ENCODE measurements at regions not wholly inside any gene's neighbourhood (a gene's known extent, or its start where the extent isn't known, plus 50 kb on each side); places are given as distances from the start of the nearest gene placed in this dataset.

GRCh38 chr20:52826321-52826720 lies 145.8 kb upstream of the TSHZ2 start:
- DNase-seq (ENCODE audit: low read depth in 2 of 2) = no peak
- H3K4me3 ChIP-seq (replicated peaks in 1 of 2; ENCODE audit: low read depth in 2 of 2, low read length in 2 of 2) = no peak overlapping the region
- no peak for TF ChIP-seq CTCF (IDR thresholded peaks at IDR 0.05; ENCODE audit: low read depth, low read length)

GRCh38 chr20:52824494-52825216 lies 147.5 kb upstream of the TSHZ2 start:
- TF ChIP-seq CTCF (IDR thresholded peaks at IDR 0.05; ENCODE audit: low read depth, low read length) = no peak
- H3K4me3 ChIP-seq (replicated peaks in 1 of 2; ENCODE audit: low read depth in 2 of 2, low read length in 2 of 2) = no peak overlapping the region
- DNase-seq (ENCODE audit: low read depth in 2 of 2) = no peak

- H3K4me3 ChIP-seq (replicated peaks in 1 of 2; ENCODE audit: low read depth in 2 of 2, low read length in 2 of 2) = no peak overlapping the region
- DNase-seq (ENCODE audit: low read depth in 2 of 2) = no peak
- TF ChIP-seq CTCF (IDR thresholded peaks at IDR 0.05; ENCODE audit: low read depth, low read length) = no peak
These were observed 148.9 kb upstream of the TSHZ2 start for GRCh38 chr20:52823303-52823702.

DNA sequence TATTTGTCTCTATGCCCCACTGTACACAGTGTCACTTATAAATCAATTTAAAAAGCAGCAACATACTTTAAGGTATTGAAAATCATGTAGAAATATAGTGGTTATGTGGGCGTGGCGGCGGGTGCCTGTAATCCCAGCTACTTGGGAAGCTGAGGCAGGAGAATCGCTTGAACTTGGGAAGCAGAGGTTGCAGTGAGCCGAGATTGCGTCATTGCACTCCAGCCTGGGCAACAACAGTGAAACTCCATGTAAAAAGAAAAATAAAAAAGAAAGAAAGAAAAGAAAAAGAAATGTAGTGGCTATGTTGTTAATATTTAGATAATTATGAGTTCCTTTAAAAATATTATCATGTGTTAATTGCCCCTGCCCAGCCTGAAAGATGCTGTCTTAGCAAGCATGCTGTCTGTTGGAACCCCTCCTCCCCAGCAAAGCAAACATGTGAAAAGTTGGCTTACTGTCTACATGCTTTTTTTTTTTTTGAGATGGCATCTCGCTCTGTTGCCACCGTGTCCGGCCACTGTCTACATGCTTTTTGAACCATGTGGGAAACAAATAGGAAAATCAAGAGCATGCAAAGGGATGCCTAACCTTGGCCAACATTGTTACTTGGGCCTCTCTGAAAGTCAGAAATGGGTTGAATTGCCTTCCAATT lies 151.4 kb upstream of the TSHZ2 start:
- no peak for TF ChIP-seq CTCF (IDR thresholded peaks at IDR 0.05; ENCODE audit: low read depth, low read length)
- no peak for DNase-seq (ENCODE audit: low read depth in 2 of 2)
- H3K4me3 ChIP-seq (replicated peaks in 1 of 2; ENCODE audit: low read depth in 2 of 2, low read length in 2 of 2) = no peak overlapping the region

DNA sequence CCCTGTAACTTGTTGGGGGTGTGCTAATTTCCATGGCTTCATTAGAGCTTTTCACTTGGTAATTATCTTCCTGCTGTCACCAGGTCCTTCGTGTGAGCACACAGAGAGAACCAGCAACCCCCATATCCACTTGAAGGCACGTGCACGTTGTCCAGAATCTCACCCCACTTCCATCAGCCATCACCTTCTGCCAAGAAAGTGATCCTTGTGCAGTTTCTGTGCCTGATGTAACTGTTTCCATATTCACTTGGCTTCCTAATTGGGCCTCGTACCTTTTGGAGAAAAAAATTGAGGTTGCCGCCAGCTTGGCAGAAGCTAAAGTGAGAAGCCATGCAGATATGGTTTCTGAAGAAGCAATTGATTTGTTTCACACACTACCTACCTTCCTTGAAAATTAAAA lies 153.7 kb upstream of the TSHZ2 start:
- H3K4me3 ChIP-seq (replicated peaks in 1 of 2; ENCODE audit: low read depth in 2 of 2, low read length in 2 of 2) = no peak overlapping the region
- no peak for DNase-seq (ENCODE audit: low read depth in 2 of 2)
- no peak for TF ChIP-seq CTCF (IDR thresholded peaks at IDR 0.05; ENCODE audit: low read depth, low read length)

DNA sequence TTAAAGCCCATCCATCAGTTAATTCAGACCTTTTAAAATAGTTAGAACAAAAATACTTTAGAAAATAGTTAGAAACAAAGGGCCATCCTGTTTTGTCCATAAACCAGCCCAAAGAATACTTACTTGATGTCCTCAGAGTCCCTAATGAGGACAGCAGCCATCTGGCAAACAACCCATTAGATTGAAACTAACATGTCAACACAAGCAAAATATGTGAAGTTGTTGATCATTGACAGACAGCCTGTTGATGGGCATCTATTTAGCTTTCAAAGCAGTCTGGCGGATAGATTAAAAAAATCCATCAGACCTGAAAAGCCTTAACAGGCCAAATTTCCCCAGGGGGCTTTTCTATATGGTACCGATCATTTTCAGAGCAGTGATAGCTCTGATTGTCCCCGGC lies 154.2 kb upstream of the TSHZ2 start:
- no peak overlapping the region for H3K4me3 ChIP-seq (replicated peaks in 1 of 2; ENCODE audit: low read depth in 2 of 2, low read length in 2 of 2)
- no peak for TF ChIP-seq CTCF (IDR thresholded peaks at IDR 0.05; ENCODE audit: low read depth, low read length)
- no peak for DNase-seq (ENCODE audit: low read depth in 2 of 2)
